HepG2 (cell line): ENCODE measurements at regions not wholly inside any gene's neighbourhood (a gene's known extent, or its start where the extent isn't known, plus 50 kb on each side); places are given as distances from the start of the nearest gene placed in this dataset.
A peak's percentile ranks its signal among the peaks of the same experiment; 100 is the strongest.

Experiments
- BHLHE40 ChIP-seq: IDR thresholded peaks from 2 replicates; pipeline ENCODE4 v1.6.1; 2011; ENCODE audit warnings: low read length, improper control_type of control experiment
- ELF4 ChIP-seq: sonication (generic); formaldehyde crosslinking; IDR thresholded peaks from 2 replicates; pipeline ENCODE4 v1.5.0; 2020; ENCODE audit warnings: missing genetic modification reagents, mild to moderate bottlenecking, moderate library complexity, borderline replicate concordance
- GZF1 ChIP-seq: sonication (generic); formaldehyde crosslinking; IDR thresholded peaks from 2 replicates; pipeline ENCODE4 v1.5.1; 2020; ENCODE audit warnings: mild to moderate bottlenecking, missing genetic modification reagents
- HDAC2 ChIP-seq: sonication (generic); formaldehyde crosslinking; IDR thresholded peaks from 2 replicates; pipeline ENCODE4 v1.4.0; 2020; ENCODE audit warnings: missing genetic modification reagents
- HMG20B ChIP-seq: conservative IDR thresholded peaks from 2 replicates; pipeline ENCODE4 v1.6.1; 2016; ENCODE audit warnings: missing genetic modification reagents, missing compliant biosample characterization
- MIER2 ChIP-seq: IDR thresholded peaks from 2 replicates; pipeline ENCODE4 v1.6.1; 2016; ENCODE audit warnings: missing biosample characterization, missing genetic modification reagents
- NCOA1 ChIP-seq: sonication (generic); formaldehyde crosslinking; IDR thresholded peaks from 2 replicates; pipeline ENCODE4 v1.9.0; 2021; ENCODE audit warnings: missing genetic modification reagents
- SMAD1 ChIP-seq: sonication (generic); formaldehyde crosslinking; IDR thresholded peaks from 2 replicates; pipeline ENCODE4 v1.4.0; 2020; ENCODE audit warnings: missing genetic modification reagents, low read depth, mild to moderate bottlenecking, borderline replicate concordance
- SMYD3 ChIP-seq: sonication (generic); formaldehyde crosslinking; IDR thresholded peaks from 2 replicates; pipeline ENCODE4 v1.8.1; 2023; ENCODE audit warnings: mild to moderate bottlenecking, missing genetic modification reagents
- SOX6 ChIP-seq, 2 experiments: fragments of 450-650 bp in 1 of 2; sonication (generic) in 1 of 2; formaldehyde crosslinking in 1 of 2; IDR thresholded peaks; 2 replicates each; pipeline versions ENCODE4 v1.4.0 to v1.6.1; 2017 to 2020; ENCODE audit warnings: antibody characterized with exemption in 1 of 2, mild to moderate bottlenecking in 1 of 2, missing genetic modification reagents in 1 of 2
- ZNF652 ChIP-seq: IDR thresholded peaks from 2 replicates; pipeline ENCODE4 v1.6.1; 2016; ENCODE audit warnings: low read depth, borderline replicate concordance
- ZNF75D ChIP-seq: sonication (generic); formaldehyde crosslinking; IDR thresholded peaks from 2 replicates; pipeline ENCODE4 v1.8.1; 2023; ENCODE audit warnings: missing genetic modification reagents, mild to moderate bottlenecking, borderline replicate concordance
- ZNF891 ChIP-seq: sonication (generic); formaldehyde crosslinking; IDR thresholded peaks from 2 replicates; pipeline ENCODE4 v1.5.0; 2020; ENCODE audit warnings: mild to moderate bottlenecking, missing genetic modification reagents
- ZSCAN22 ChIP-seq: sonication (generic); formaldehyde crosslinking; IDR thresholded peaks from 2 replicates; pipeline ENCODE4 v1.4.0; 2020; ENCODE audit warnings: mild to moderate bottlenecking, missing genetic modification reagents
- TF ChIP-seq, protein P1 (sequence below): IDR thresholded peaks from 2 replicates; pipeline ENCODE4 v1.6.1; 2012; ENCODE audit warnings: inconsistent platforms
- TF ChIP-seq, protein P2 (sequence below): sonication (generic); formaldehyde crosslinking; IDR thresholded peaks from 2 replicates; pipeline ENCODE4 v1.4.0; 2020; ENCODE audit warnings: missing genetic modification reagents
- TF ChIP-seq, protein P3 (sequence below): sonication (generic); formaldehyde crosslinking; IDR thresholded peaks from 2 replicates; pipeline ENCODE4 v1.9.0; 2021; ENCODE audit warnings: mild to moderate bottlenecking, missing genetic modification reagents
- TF ChIP-seq, protein P4 (sequence below): sonication (generic); formaldehyde crosslinking; IDR thresholded peaks from 2 replicates; pipeline ENCODE4 v1.5.0; 2020; ENCODE audit warnings: missing genetic modification reagents
- TF ChIP-seq, protein P5 (sequence below): sonication (generic); formaldehyde crosslinking; IDR thresholded peaks from 2 replicates; pipeline ENCODE4 v1.4.0; 2020; ENCODE audit warnings: missing genetic modification reagents

DNA sequence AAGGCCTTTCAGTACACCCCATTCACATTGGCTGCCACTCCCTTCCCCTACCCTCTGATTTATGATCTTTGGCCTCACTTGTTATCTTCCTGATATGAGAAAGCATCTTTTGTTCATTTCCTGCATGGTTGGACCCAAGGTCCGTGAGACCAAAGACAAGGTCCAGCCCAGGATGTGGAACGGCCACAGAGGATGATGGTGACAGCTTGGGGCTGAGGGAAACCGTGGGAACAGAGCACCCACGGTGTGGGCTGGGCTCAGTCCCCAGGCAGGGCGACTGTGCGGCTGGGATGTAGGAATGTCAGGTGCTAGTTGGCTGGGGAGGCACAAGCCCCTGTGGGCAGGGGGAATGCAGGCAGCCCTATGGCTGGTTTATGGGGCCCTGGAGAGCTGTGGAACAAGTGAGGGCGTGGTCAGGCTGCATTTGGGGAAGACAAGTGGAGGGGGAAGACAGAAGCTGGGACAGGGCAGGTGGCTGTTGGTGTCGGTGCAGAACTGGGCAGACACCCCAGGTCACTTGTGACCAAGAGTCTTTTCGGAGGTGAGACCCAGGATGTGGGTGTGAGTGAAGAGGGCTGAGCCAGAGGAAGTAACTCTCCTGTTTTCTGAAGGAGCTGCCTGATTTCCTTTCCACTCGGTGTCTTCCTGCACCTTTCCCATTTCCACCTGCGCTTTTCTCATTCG lies 51.7 kb upstream of the IGFBP3 start (continued):
- TF ChIP-seq ZSCAN22 (CRISPR knock-in tag) (no peak), SMAD1 (CRISPR knock-in tag) (no peak), SOX6 (IDR thresholded peaks at IDR 0.05) (no peak), SOX6 (CRISPR knock-in tag; IDR thresholded peaks at IDR 0.05) (peak; percentile 89), ZNF75D (CRISPR knock-in tag) (no peak), HDAC2 (CRISPR knock-in tag) (peak; percentile 74), GZF1 (no peak), ELF4 (CRISPR knock-in tag) (no peak), ZNF891 (CRISPR knock-in tag) (no peak), NCOA1 (CRISPR knock-in tag) (no peak), HMG20B (CRISPR knock-in tag) (peak; percentile 72), MIER2 (no peak), SMYD3 (CRISPR knock-in tag) (no peak), ZNF652 (CRISPR knock-in tag) (no peak), BHLHE40 (no peak)
- TF ChIP-seq, protein P1, sequence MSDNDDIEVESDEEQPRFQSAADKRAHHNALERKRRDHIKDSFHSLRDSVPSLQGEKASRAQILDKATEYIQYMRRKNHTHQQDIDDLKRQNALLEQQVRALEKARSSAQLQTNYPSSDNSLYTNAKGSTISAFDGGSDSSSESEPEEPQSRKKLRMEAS, result peak; percentile 34; the same call in 1 of the 2 replicates
- TF ChIP-seq, protein P2, sequence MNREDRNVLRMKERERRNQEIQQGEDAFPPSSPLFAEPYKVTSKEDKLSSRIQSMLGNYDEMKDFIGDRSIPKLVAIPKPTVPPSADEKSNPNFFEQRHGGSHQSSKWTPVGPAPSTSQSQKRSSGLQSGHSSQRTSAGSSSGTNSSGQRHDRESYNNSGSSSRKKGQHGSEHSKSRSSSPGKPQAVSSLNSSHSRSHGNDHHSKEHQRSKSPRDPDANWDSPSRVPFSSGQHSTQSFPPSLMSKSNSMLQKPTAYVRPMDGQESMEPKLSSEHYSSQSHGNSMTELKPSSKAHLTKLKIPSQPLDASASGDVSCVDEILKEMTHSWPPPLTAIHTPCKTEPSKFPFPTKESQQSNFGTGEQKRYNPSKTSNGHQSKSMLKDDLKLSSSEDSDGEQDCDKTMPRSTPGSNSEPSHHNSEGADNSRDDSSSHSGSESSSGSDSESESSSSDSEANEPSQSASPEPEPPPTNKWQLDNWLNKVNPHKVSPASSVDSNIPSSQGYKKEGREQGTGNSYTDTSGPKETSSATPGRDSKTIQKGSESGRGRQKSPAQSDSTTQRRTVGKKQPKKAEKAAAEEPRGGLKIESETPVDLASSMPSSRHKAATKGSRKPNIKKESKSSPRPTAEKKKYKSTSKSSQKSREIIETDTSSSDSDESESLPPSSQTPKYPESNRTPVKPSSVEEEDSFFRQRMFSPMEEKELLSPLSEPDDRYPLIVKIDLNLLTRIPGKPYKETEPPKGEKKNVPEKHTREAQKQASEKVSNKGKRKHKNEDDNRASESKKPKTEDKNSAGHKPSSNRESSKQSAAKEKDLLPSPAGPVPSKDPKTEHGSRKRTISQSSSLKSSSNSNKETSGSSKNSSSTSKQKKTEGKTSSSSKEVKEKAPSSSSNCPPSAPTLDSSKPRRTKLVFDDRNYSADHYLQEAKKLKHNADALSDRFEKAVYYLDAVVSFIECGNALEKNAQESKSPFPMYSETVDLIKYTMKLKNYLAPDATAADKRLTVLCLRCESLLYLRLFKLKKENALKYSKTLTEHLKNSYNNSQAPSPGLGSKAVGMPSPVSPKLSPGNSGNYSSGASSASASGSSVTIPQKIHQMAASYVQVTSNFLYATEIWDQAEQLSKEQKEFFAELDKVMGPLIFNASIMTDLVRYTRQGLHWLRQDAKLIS (CRISPR knock-in tag), result no peak
- TF ChIP-seq, protein P3, sequence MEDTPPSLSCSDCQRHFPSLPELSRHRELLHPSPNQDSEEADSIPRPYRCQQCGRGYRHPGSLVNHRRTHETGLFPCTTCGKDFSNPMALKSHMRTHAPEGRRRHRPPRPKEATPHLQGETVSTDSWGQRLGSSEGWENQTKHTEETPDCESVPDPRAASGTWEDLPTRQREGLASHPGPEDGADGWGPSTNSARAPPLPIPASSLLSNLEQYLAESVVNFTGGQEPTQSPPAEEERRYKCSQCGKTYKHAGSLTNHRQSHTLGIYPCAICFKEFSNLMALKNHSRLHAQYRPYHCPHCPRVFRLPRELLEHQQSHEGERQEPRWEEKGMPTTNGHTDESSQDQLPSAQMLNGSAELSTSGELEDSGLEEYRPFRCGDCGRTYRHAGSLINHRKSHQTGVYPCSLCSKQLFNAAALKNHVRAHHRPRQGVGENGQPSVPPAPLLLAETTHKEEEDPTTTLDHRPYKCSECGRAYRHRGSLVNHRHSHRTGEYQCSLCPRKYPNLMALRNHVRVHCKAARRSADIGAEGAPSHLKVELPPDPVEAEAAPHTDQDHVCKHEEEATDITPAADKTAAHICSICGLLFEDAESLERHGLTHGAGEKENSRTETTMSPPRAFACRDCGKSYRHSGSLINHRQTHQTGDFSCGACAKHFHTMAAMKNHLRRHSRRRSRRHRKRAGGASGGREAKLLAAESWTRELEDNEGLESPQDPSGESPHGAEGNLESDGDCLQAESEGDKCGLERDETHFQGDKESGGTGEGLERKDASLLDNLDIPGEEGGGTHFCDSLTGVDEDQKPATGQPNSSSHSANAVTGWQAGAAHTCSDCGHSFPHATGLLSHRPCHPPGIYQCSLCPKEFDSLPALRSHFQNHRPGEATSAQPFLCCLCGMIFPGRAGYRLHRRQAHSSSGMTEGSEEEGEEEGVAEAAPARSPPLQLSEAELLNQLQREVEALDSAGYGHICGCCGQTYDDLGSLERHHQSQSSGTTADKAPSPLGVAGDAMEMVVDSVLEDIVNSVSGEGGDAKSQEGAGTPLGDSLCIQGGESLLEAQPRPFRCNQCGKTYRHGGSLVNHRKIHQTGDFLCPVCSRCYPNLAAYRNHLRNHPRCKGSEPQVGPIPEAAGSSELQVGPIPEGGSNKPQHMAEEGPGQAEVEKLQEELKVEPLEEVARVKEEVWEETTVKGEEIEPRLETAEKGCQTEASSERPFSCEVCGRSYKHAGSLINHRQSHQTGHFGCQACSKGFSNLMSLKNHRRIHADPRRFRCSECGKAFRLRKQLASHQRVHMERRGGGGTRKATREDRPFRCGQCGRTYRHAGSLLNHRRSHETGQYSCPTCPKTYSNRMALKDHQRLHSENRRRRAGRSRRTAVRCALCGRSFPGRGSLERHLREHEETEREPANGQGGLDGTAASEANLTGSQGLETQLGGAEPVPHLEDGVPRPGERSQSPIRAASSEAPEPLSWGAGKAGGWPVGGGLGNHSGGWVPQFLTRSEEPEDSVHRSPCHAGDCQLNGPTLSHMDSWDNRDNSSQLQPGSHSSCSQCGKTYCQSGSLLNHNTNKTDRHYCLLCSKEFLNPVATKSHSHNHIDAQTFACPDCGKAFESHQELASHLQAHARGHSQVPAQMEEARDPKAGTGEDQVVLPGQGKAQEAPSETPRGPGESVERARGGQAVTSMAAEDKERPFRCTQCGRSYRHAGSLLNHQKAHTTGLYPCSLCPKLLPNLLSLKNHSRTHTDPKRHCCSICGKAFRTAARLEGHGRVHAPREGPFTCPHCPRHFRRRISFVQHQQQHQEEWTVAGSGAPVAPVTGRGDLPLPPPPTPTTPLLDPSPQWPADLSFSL (CRISPR knock-in tag), result no peak
- TF ChIP-seq, protein P4, sequence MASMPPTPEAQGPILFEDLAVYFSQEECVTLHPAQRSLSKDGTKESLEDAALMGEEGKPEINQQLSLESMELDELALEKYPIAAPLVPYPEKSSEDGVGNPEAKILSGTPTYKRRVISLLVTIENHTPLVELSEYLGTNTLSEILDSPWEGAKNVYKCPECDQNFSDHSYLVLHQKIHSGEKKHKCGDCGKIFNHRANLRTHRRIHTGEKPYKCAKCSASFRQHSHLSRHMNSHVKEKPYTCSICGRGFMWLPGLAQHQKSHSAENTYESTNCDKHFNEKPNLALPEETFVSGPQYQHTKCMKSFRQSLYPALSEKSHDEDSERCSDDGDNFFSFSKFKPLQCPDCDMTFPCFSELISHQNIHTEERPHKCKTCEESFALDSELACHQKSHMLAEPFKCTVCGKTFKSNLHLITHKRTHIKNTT (CRISPR knock-in tag), result no peak
- TF ChIP-seq, protein P5, sequence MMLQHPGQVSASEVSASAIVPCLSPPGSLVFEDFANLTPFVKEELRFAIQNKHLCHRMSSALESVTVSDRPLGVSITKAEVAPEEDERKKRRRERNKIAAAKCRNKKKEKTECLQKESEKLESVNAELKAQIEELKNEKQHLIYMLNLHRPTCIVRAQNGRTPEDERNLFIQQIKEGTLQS (CRISPR knock-in tag), result no peak
